ENCODE measurements at regions not wholly inside any gene's neighbourhood (a gene's known extent, or its start where the extent isn't known, plus 50 kb on each side); places are given as distances from the start of the nearest gene placed in this dataset.

DNA sequence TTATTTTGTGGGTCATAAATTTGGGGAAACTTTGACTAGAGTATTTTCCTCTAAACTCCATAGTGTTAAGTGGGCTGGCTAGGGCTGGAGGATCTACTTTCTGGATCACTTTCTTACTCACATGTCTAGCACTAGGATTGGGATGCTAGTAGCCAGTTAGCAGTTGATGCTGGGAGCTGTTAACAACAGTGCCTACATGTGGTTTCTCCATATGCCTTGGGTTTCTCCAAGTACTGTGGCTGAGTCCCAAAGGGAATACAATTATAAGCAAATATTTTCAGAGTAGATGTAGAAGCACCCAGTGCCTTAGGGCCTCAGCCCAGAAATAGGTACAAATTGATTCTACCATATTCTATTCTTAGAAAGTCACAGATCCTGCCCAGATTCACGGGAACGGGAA is 1614.9 kb downstream of the ARAP2 start:
- Histone ChIP-seq H3K79me2 (ENCODE audit: insufficient read depth, low read length) (no peaks in the 10 kb centered on the region), H2AK5ac (ENCODE audit: insufficient read length, low read length) (no peak overlapping the region), H3K56ac (ENCODE audit: insufficient read length, low read depth, low read length) (no peak overlapping the region), H3K14ac (ENCODE audit: insufficient read depth, low read length) (no peak overlapping the region), H2AFZ (ENCODE audit: low read length) (no peak overlapping the region), H3K18ac (ENCODE audit: insufficient read length, low read depth, low read length) (no peak overlapping the region), H2BK12ac (ENCODE audit: insufficient read length, low read depth, low read length) (no peak overlapping the region), H3K9me3 (ENCODE audit: control insufficient read depth, low read depth, low read length) (no peaks in the 10 kb centered on the region), H2BK15ac (ENCODE audit: low read depth, low read length) (no peak overlapping the region), H2BK20ac (ENCODE audit: low read depth, low read length, poor library complexity, severe bottlenecking) (no peak overlapping the region), H3K4me1 (ENCODE audit: insufficient read depth, low read length) (no peaks in the 10 kb centered on the region), H4K91ac (ENCODE audit: insufficient read length, low read depth, low read length) (no peak overlapping the region), H2BK120ac (ENCODE audit: low read depth, low read length, poor library complexity, severe bottlenecking) (no peak overlapping the region), H4K8ac (replicated peaks; ENCODE audit: insufficient read length, low read depth, low read length) (no peak overlapping the region), H3K9ac (ENCODE audit: extremely low read depth, insufficient read length, low read length) (no peak overlapping the region), H3K4ac (ENCODE audit: low read depth, low read length) (no peak overlapping the region), H2BK5ac (ENCODE audit: insufficient read length, low read length) (no peak overlapping the region), H3T11ph (ENCODE audit: low read length) (no peak overlapping the region), H4K5ac (ENCODE audit: insufficient read length, low read depth, low read length) (no peak overlapping the region), H3K27me3 (ENCODE audit: insufficient read depth, low read length) (no peaks in the 10 kb centered on the region), H3K23ac (ENCODE audit: insufficient read length, low read depth, low read length) (no peak overlapping the region), H3K23me2 (ENCODE audit: insufficient read length, low read depth, low read length, poor library complexity, severe bottlenecking) (no peaks in the 10 kb centered on the region), H3K27ac (ENCODE audit: insufficient read length, low read depth, low read length) (no peak overlapping the region), H4K20me1 (ENCODE audit: control insufficient read depth, insufficient read depth, insufficient read length) (no peaks in the 10 kb centered on the region), H3K4me2 (ENCODE audit: insufficient read depth, insufficient read length, low read length) (no peak overlapping the region), H3K79me1 (ENCODE audit: insufficient read depth, low read depth, low read length, poor library complexity, severe bottlenecking) (no peaks in the 10 kb centered on the region)
- TF ChIP-seq, protein P1, sequence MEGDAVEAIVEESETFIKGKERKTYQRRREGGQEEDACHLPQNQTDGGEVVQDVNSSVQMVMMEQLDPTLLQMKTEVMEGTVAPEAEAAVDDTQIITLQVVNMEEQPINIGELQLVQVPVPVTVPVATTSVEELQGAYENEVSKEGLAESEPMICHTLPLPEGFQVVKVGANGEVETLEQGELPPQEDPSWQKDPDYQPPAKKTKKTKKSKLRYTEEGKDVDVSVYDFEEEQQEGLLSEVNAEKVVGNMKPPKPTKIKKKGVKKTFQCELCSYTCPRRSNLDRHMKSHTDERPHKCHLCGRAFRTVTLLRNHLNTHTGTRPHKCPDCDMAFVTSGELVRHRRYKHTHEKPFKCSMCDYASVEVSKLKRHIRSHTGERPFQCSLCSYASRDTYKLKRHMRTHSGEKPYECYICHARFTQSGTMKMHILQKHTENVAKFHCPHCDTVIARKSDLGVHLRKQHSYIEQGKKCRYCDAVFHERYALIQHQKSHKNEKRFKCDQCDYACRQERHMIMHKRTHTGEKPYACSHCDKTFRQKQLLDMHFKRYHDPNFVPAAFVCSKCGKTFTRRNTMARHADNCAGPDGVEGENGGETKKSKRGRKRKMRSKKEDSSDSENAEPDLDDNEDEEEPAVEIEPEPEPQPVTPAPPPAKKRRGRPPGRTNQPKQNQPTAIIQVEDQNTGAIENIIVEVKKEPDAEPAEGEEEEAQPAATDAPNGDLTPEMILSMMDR (conservative IDR thresholded peaks at IDR 0.05): no peak
- H3K36me3 Mint-ChIP-seq (ENCODE audit: insufficient read depth in 1 of 3, low read depth in 3 of 3): peaks cover 0 to 2% (median 0%) of the 10 kb centered on the region in 3 experiments; a peak in 2 of 7 replicates
- H3K27me3 Mint-ChIP-seq (ENCODE audit: low read depth): no peaks in the 10 kb centered on the region
- H3K4me3 Mint-ChIP-seq: no peak overlapping the region
- no peak overlapping the region for H3K27ac Mint-ChIP-seq
- no CpG with 5 or more reads among the region's 2 CpGs for WGBS (ENCODE audit: extremely low coverage, insufficient read length, low lambda C conversion rate)
- no peak for DNase-seq
- peaks cover 0 to 2% of the 10 kb centered on the region in 2 experiments; a peak in 3 of 5 replicates for H3K9me3 Mint-ChIP-seq
- H3K4me1 Mint-ChIP-seq: no peaks in the 10 kb centered on the region

All from H9 (cell line).